ENCODE measurements at regions not wholly inside any gene's neighbourhood (a gene's known extent, or its start where the extent isn't known, plus 50 kb on each side); places are given as distances from the start of the nearest gene placed in this dataset.

DNA sequence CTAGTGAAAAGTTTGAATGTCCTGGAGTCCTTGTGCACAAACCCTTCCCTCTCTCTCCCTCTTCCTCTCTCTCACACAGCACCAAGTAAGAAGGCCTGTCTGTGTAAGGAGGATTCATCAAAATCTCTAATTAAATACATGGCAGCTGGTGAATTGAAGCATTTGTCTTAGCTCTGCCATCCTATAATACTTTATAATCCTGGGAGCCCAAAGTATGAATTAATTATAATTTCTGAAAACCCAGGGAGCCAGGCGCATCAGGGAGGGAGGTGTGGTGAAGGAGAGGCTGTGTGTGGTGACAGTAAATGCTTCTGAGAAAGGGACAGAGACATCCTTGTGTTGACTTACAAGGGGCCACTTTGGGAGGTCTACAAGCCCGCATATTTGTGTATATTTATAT lies 691.4 kb upstream of the EEF2KMT start:
- TF ChIP-seq CTCF (IDR thresholded peaks at IDR 0.05; ENCODE audit: insufficient read depth, low read length, poor library complexity, severe bottlenecking): no peak
- TF ChIP-seq EZH2phosphoT487 (conservative IDR thresholded peaks at IDR 0.05; ENCODE audit: low read length): no peak

Data from SU-DHL-6 (cell line).